HG03432 (cell line): ENCODE measurements at regions not wholly inside any gene's neighbourhood (a gene's known extent, or its start where the extent isn't known, plus 50 kb on each side); places are given as distances from the start of the nearest gene placed in this dataset.
"Not testable (repeated sequence)": the region's sequence is repeated elsewhere in the genome, so short reads cannot be mapped to it uniquely, and the experiment has no call there.

Experiments
- ATAC-seq: cut with Tn5 transposase; IDR thresholded peaks from one replicate; pipeline ENCODE4 v1.9.1; 2021; ENCODE audit warnings: mild to moderate bottlenecking, moderate library complexity; ENCODE audit not compliant: unreplicated experiment

GRCh38 chr2:75928093-75928492 lies 217.4 kb upstream of the GCFC2 start:
- ATAC-seq = no peak

DNA sequence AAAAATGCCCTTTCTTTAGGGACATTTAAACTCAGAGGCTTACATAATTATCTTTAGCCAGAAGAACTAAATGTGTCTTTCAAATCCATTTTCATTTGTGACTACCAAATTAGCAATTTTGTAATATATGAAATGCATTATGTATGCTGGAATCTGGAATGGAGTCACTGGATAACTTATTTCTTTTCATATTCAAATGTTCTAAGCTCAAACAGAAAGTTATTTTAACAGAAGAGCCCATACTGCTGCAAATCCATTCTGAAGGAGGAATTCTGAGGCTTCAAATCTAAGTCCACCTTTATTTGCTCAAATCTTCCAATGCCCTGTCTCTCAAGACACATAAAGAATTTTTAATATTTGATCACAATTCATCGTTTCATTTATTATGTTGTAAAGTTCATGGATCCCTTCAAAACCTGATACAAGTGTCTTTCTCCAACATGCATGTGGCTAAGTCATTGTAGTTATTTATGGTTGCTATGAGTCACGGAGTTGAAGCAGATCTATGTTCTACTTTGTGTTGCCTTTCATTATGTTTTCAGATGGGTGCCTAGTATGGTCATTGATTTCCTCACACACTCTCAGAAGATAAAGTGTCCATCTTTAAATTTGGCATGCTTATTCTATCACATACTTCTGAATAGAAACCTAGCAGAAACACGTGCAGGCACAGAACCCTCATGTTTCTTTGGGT lies 214.8 kb upstream of the GCFC2 start:
- ATAC-seq = no peak

GRCh38 chr2:75922191-75922590 lies 211.5 kb upstream of the GCFC2 start:
- no peak for ATAC-seq

- no peak for ATAC-seq
These were observed 210.3 kb upstream of the GCFC2 start for GRCh38 chr2:75920859-75921551.

- ATAC-seq = no peak
These were observed 205.3 kb upstream of the GCFC2 start for GRCh38 chr2:75915851-75916634.

DNA sequence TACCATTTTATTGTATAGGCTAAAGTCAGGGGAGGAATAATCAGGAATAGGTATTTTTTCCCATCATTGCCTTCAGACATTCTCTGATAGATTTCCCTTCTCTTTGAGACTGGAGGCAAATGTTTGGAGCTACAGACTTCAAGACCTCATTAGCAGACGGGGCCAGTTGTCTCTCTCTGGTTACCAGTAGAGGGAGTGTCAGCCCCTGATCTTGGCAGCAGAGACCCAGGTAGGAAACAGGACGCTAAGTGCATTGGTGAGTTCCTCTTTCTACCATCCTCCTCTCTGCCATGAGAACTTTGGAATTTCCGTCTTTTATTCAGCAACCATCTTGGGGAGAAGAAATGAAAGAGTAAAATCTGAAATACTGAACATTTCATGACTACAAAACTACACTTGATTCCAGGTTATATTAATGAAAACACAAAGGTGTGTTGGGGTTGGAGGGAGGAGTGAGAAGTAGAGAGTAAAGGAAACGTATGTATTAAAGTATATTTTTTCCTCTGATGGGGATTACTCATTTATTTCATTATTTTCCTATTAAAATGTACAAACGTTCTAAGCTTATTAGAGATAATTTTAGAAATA lies 186.2 kb upstream of the GCFC2 start:
- peak; percentile 74 for ATAC-seq

DNA sequence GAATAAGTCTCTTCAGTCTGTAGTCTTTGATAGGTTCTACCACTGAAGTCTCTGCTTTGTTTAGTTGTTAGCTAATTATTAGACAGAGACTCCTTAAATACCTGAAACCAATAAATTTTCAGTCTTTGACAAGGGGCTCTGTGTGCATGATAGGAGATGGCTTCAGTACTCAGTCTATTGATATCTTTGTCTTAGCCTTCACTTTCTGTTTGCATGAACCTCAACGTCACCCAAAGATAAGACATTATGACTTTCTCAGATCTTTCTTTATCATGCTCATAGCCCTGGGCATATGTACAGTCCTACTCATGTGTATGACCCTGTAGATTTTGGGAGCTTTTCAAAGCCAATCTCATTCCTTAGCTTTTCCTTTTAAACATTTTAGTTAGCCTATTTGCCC lies 183.5 kb upstream of the GCFC2 start:
- ATAC-seq = peak; percentile 84

DNA sequence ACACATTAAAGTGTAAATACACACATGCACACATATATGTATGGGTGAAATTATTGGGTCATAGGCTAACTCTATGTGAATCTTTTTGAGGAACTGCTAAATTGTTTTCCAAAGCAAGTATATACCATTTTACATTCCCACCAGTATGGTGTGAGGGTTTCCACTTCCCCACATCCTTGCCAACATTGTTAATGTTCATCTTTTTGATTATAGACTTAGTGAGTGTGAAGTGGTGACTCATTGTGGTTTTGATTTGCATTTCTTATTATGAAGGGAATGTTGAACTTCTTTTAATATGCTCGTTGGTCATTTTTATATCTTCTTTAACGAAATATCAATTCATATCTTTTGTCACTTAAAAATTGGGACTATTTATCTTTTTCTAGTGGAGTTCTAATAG lies 181.8 kb upstream of the GCFC2 start:
- ATAC-seq = peak; percentile 48

GRCh38 chr2:75882530-75882929 lies 171.8 kb upstream of the GCFC2 start:
- ATAC-seq = no peak

GRCh38 chr2:75875606-75876005 lies 164.9 kb upstream of the GCFC2 start:
- ATAC-seq = not testable (repeated sequence)

DNA sequence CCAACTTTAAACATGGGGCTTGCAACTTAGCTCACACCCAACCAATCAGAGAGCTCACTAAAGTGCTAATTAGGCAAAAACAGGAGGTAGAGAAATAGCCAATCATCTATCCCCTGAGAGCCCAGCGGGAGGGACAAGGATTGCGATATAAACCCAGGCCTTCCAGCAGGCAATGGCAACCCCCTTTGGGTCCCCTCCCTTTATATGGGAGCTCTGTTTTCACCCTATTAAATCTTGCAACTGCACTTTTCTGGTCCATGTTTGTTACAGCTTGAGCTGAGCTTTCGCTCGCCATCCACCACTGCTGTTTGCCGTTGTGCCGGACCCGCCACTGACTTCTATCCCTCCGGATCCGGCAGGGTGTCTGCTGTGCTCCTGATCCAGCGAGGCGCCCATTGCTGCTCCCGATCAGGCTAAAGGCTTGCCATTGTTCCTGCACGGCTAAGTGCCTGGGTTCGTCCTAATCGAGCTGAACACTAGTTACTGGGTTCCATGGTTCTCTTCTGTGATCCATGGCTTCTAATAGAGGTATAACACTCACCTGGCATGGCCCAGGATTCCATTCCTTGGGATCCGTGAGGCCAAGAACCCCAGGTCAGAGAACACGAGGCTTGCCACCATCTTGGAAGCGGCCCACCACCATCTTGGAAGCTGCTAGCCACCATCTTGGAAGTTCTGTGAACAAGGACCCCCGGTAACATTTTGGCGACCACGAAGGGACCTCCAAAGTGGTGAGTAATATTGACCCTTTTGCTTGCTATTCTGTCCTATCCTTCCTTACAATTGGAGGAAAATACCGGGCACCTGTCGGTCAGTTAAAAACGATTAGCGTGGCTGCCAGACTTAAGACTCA lies 161.3 kb upstream of the GCFC2 start:
- not testable (repeated sequence) for ATAC-seq

DNA sequence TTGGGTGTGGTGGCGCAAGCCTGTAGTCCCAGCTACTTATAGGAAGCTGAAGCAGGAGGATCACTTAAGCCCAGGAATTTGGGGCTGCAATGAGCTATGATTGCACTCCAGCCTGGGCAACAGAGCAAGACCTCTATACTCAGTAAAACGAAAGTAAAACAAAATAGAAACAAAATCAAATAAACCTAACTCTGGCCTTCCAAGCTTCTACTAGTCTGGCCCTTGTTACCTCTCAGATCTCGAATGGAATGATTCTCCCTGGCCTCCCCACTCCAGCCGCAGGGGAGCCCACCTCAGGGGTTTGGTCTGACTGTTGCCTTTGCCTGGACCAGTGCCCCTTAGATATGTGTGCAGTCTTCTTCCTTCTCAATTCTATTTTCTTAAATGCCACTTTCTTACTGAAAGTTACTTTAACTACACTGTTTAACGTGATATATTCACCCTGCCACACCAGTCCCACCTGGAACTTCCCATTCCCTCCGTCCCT lies 160.0 kb upstream of the GCFC2 start:
- ATAC-seq = no peak

GRCh38 chr2:75870133-75870532 lies 159.4 kb upstream of the GCFC2 start:
- ATAC-seq = no peak

DNA sequence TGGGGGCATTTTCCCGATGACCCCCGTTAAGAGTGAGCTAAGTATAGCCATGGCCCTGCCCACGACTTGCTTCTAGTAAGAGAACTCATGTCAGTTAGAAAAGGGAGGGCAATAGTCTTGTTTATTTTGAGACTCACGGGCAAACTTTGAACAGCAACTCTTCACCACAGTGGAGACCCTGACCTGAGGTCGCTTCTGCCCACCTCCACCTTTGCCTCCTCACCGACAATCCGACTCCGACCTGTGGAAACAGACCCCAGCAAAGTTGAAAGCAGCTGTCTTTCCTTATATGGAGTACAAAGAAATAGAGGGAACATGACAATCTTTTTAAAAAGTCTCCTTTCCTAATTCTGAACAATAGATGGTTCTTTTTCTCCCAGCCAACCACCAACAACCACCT lies 155.0 kb upstream of the GCFC2 start:
- no peak for ATAC-seq

- ATAC-seq = no peak
These were observed 154.4 kb upstream of the GCFC2 start for GRCh38 chr2:75865083-75865482.

GRCh38 chr2:75862547-75862946 lies 151.8 kb upstream of the GCFC2 start:
- ATAC-seq = peak; percentile 68

DNA sequence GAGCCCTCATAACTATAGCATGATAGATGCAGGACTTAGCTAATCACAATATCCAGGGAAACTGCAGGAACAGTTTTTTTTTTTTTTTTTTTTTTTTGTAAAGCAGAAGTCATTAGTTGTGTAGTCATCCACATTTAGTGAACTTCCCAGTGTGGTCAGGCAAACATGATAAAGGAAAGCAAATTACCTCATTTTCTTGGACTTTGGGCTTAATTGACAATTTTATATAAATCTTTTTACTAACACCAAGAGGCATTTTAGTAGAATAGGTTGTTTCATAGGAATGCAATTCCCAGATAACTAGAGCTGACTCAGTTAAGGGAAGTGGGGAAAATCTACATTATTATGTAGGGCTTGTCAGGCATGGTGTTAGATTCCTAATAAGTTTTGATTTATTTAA lies 142.7 kb upstream of the GCFC2 start:
- no peak for ATAC-seq

- no peak for ATAC-seq
These were observed 141.9 kb upstream of the GCFC2 start for GRCh38 chr2:75852639-75853038.

- ATAC-seq = no peak
These were observed 136.0 kb upstream of the GCFC2 start for GRCh38 chr2:75846683-75847190.

DNA sequence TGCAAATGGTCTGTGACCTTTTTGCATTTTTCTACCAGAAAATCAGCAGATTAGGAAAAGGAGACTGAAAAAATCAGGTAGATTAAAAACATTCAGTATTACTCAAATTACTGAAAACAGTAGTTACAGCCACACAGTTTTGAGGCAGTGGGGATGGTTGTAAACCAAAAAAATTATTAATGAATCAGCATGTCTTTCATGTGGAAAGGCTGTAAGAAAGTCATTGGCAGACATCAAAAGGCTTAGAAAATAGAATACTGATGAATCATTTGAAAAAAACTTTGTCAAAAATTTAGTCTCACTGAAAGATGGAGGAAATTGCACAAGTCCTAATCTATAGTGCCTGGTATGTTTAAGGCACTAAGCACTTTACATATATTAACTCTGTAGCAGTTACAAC lies 133.9 kb upstream of the GCFC2 start:
- peak; percentile 88 for ATAC-seq
